22Rv1 (cell line): ENCODE measurements at regions not wholly inside any gene's neighbourhood (a gene's known extent, or its start where the extent isn't known, plus 50 kb on each side); places are given as distances from the start of the nearest gene placed in this dataset.

Experiments used
- ZFX ChIP-seq: fragments of 450-650 bp; IDR thresholded peaks from 2 replicates; pipeline ENCODE4 v1.6.1; 2017; ENCODE audit warnings: antibody characterized with exemption, borderline replicate concordance
- TF ChIP-seq, protein P1 (sequence below): fragments of 450-650 bp; IDR thresholded peaks from 2 replicates; pipeline ENCODE4 v1.5.1; 2017; ENCODE audit warnings: mild to moderate bottlenecking

GRCh38 chr14:54148251-54148650, 191.6 kb upstream of the BMP4 start:
- TF ChIP-seq, protein P1, sequence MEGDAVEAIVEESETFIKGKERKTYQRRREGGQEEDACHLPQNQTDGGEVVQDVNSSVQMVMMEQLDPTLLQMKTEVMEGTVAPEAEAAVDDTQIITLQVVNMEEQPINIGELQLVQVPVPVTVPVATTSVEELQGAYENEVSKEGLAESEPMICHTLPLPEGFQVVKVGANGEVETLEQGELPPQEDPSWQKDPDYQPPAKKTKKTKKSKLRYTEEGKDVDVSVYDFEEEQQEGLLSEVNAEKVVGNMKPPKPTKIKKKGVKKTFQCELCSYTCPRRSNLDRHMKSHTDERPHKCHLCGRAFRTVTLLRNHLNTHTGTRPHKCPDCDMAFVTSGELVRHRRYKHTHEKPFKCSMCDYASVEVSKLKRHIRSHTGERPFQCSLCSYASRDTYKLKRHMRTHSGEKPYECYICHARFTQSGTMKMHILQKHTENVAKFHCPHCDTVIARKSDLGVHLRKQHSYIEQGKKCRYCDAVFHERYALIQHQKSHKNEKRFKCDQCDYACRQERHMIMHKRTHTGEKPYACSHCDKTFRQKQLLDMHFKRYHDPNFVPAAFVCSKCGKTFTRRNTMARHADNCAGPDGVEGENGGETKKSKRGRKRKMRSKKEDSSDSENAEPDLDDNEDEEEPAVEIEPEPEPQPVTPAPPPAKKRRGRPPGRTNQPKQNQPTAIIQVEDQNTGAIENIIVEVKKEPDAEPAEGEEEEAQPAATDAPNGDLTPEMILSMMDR: no peak
- no peak for TF ChIP-seq ZFX
